Transverse colon (tissue), 4 donors: ENCODE measurements at regions not wholly inside any gene's neighbourhood (a gene's known extent, or its start where the extent isn't known, plus 50 kb on each side); places are given as distances from the start of the nearest gene placed in this dataset.

Source experiments
- EP300 ChIP-seq: sonication (generic); formaldehyde crosslinking; IDR thresholded peaks from one replicate; pipeline ENCODE4 v1.6.1; 2017; ENCODE audit warnings: antibody characterized with exemption, low read depth
- POLR2A ChIP-seq: fragments of 450-650 bp; IDR thresholded peaks from one replicate; pipeline ENCODE4 v1.6.1; 2016; ENCODE audit warnings: antibody characterized with exemption, mild to moderate bottlenecking, moderate library complexity
- POLR2AphosphoS5 ChIP-seq, 3 donors: sonication (generic); formaldehyde crosslinking; IDR thresholded peaks; one replicate each; pipeline ENCODE4 v1.6.1; 2016; ENCODE audit warnings: antibody characterized with exemption in 3 of 3
- TF ChIP-seq, protein P1 (sequence below), 5 experiments: fragments of 200-600 bp in 3 of 5; fragments of 450-650 bp in 2 of 5; sonication (generic) in 3 of 5; IDR thresholded peaks; 1 replicate in 2 of 5; 2 replicates in 3 of 5; pipeline ENCODE4 v1.5.1; 2016 to 2017; ENCODE audit warnings: antibody characterized with exemption in 5 of 5, inconsistent platforms in 3 of 5, mild to moderate bottlenecking in 2 of 5, moderate library complexity in 1 of 5

DNA sequence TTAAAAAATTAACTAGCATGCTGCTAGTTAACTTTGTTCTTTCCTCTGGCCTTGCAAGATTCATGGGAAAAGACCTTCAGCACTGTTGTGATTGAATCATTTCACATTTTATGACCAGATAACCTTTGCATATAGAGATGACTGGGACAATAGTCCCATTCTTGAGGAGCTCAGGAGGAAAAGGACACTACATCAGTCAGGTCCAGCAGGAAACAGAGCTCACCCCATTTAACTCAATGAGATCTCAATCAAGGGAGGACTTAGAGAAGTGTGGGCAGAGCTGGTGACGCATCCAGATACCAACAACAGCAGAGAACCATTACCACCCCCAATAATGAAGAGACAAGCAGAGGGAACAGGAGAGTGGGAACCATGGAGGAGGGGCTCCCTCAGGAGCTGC lies 109.4 kb upstream of the GUCA2B start:
- TF ChIP-seq, protein P1, sequence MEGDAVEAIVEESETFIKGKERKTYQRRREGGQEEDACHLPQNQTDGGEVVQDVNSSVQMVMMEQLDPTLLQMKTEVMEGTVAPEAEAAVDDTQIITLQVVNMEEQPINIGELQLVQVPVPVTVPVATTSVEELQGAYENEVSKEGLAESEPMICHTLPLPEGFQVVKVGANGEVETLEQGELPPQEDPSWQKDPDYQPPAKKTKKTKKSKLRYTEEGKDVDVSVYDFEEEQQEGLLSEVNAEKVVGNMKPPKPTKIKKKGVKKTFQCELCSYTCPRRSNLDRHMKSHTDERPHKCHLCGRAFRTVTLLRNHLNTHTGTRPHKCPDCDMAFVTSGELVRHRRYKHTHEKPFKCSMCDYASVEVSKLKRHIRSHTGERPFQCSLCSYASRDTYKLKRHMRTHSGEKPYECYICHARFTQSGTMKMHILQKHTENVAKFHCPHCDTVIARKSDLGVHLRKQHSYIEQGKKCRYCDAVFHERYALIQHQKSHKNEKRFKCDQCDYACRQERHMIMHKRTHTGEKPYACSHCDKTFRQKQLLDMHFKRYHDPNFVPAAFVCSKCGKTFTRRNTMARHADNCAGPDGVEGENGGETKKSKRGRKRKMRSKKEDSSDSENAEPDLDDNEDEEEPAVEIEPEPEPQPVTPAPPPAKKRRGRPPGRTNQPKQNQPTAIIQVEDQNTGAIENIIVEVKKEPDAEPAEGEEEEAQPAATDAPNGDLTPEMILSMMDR (IDR thresholded peaks at IDR 0.05) = no peak
- TF ChIP-seq POLR2A = no peak
- TF ChIP-seq POLR2AphosphoS5 (IDR thresholded peaks at IDR 0.05) = no peak
- TF ChIP-seq EP300 = no peak
